Embryonic facial prominence (tissue), 1 donor: ENCODE measurements at regions not wholly inside any gene's neighbourhood (a gene's known extent, or its start where the extent isn't known, plus 50 kb on each side); places are given as distances from the start of the nearest gene placed in this dataset.

Source experiments
- DNase-seq: peaks from one replicate; pipeline ENCODE4 v3.0.0-alpha.2; 2016; ENCODE audit errors: extremely low spot score

DNA sequence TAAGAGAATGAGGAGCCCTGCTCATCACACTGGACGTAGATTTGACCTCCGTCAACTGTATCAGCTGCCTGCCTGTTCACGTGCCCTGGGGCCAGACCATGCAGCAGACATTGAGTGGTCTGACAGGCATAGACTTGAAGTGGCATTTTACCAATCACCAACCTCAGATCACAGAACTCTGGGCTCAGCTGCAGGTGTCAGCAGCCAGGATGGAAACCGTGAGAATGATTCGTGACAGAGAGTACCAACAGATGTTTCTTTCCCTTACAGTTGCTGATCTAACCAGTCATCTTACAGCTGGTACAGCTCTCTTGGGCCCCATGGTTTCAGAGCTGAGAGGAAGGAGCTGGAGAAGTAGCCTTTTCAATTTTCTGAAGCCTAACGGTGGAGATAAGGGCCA is 148.9 kb downstream of the EN1 start:
- no peak for DNase-seq

- no peak for DNase-seq
Observed at GRCh38 chr2:118697781-118698180, 149.7 kb downstream of the EN1 start.

DNA sequence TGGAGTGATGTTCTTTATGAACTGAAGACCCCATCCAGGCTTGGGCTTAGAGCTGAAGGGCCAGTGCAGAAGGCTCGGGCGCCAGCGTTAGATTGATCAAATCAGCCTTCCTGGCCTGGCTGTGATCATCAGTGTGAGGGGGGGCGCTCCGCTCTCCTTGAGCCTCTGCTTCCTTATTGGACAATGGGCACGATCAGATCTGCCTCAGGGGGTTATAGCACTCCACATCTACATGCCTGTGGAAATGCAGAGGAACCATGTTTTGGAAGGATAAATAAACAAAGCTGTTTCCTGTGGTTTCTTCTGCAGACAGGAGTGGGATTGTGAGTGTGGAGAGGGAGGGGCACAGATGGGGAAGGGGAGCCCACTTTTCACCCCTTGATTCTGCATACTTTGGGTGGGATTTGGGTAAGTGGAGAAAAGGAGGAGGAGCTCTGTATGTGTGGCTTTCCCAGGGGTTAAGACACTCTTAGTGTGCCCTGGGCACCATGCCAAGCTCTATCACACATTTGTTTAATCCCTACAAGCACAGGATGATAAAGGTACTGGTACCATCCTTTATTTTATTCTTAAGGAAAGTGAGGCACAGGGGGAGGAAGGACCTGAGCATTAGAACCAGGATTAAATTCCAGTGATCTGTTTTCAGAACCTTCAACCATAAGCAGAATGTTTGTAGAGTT is 150.5 kb downstream of the EN1 start:
- DNase-seq: no peak

DNA sequence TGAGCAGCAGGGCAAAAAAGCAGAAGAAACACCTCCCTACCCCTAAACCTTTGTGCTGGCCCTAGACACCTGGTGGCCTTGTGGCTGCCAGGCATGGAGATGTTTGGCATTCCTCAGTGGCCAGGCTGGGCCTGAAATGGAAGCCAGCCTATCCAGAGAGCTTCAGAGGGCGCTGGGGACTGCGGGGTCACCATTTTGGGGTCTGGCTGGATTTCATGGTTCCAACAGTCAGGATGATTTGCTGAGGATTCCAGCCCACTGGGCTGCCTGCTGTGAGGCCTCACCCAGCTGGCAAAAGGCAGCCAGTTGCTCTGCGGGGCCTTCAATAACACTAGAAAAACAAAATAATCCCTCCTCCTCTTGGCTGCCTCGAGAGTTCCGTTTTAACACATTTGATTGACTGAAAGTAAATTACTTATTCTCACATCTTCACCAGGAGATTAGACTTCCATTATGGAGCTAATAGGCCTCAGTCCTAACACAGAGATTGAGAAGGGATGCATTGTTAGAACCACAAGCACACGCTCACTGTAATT is 154.1 kb downstream of the EN1 start:
- DNase-seq: no peak

GRCh38 chr2:118689874-118690273 is 157.6 kb downstream of the EN1 start:
- DNase-seq: no peak

GRCh38 chr2:118689456-118689855 is 158.0 kb downstream of the EN1 start:
- DNase-seq: no peak

GRCh38 chr2:118689033-118689432 is 158.4 kb downstream of the EN1 start:
- DNase-seq: no peak

- DNase-seq: no peak
Observed at GRCh38 chr2:118687698-118688097, 159.8 kb downstream of the EN1 start.

DNA sequence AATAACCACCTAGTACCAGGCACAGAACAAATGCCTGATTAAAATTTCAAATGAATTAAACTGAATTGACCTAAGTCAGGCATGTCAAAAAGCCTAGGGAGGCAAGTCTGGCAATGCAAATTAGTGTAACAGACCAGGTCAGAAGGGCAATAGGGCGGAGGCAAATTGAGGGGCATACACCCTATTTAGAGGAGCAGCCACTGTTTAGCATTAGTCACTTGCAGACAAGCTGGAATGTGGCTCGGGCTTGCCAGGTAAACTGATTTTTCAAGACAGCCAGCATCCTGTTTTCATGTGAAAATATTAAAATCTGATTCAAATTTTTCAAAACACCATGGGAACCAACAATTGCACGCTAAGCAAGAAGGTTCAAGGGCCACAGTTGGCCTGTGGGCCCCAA is 160.3 kb downstream of the EN1 start:
- no peak for DNase-seq

DNA sequence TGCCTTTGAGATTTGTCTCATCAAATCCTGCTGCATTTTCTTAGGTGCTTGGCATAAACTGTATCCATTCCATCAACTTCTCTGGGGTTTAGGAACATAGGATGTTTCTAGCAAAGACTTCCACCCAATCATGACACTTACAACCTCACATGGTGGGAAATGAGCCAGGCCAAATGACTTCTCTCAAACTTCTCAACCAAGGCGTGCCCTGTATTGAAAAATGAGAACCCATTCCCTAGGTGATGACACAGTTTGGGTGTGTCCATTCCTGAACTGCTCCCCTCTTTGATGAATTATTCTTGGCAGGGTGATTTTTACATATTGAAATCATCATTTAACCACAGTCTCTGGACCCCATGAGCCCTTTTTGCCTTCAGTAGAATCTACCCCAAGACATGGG is 161.1 kb downstream of the EN1 start:
- no peak for DNase-seq

DNA sequence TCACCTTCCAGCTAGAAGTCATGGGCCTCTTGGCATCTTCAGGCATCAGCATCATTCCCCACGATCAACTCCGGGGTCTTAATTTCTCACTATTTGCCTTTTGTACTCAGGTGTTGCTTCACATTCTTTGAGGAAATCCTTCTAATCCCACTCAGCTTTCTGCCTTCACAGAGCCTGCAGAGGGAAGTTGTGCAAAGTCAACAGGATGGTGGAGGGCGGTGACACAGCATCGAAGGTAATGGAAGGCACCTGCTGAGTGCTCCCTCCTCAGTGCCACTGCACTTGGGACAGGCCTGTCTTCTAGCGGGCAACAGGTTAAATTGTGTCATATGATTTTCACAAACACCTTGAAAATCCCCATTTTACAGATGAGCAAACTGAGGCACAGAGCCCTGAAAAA is 164.0 kb downstream of the EN1 start:
- DNase-seq: no peak

- no peak for DNase-seq
Observed at GRCh38 chr2:118678985-118679384, 168.5 kb downstream of the EN1 start.

DNA sequence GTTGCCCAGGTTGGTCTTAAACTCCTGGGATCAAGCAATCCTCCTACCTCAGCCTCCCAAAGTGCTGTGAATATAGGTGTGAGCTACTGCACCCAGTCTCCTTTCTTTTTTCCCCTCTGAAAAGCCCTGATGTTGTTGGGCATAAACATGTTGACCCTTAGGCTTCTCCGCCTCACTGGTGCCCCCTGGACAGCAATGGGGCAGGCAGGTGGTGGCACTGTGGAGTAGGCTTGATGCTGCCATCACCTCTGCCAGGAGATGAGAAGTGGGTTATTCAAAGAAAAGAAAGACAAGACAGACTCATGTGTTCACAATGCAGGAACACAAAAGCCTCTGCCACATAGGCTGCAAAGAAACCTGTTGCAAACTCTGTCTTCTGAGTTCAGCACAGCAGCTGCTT is 169.9 kb downstream of the EN1 start:
- DNase-seq: no peak

DNA sequence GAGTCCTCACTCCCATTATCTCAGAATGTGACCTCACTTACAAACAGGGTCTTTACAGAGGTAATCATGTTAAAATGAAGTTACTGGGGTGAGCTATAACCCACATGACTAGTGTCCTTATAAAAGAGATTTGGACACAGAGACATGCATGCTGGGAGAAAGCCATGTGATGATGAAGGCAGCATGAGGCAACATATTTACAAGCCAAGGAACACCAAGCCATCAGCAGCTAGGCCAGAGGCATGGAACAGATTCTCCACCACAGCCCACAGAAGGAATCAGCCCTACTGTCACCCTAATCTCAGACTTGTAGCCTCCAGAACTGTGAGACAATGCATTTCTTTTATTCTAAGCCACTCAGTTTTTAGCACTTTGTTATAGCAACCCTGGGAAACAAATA is 171.9 kb downstream of the EN1 start:
- no peak for DNase-seq

DNA sequence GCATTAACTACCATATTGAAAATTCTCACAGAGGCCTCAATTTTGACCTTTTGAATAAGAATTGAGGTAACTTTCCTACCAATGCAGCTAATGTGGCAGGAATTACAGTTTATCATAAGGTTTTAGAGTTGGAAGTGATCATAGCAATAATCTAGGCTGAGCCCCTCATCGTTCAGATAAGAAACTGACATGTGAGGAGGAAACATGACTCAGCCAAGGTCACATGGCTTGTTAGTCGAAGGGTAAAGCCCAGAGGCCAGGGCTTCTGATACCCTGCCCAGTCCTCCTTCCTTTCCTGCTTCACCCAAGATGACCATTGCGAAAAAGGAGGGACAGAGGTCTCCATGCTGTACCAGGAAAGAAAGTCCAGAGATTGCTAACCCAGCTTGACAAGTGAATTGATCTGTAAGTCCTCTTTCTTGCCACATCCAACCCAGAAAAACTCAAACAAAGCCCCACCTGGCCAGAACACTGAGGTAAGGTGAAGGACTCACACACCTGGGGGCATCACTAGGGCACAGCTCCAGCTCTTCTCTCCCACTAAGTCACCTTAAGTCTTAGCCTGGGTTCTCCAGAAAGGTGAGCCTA is 174.8 kb downstream of the EN1 start:
- DNase-seq: no peak

DNA sequence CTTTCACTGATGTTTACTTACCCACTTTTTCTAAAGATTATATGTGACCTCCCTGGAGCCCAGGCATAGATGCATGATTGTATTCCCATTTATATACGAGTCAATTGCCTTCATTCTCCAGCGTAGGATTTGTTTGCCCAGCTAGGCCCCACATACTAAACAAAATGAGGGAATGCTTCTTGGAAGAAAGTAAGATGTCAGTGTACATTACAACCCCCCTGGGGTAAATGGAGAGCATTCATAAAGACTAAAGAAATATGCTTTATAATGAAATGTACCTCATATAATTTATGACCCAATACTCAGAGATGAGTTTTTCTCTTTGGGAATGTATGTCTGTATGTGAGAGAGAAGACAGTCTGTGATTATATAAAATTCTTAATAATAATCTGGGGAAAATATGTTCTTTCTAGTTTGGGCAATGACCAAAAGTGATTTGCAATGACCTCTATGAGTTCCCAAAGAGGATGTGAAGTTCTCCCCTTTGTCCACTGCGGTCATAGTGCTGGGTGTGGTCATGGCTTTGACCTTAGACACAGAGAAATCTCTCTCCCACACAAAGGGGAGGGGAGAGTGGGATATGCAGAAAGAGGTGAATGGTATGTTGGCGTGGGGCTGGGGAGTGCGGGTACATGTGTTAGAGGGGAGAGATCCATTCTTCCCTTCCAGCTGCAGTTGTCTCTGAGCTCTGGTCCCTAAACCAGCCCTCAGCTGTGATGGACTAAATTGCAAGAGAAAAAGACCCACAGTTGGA is 175.6 kb downstream of the EN1 start:
- DNase-seq: no peak

DNA sequence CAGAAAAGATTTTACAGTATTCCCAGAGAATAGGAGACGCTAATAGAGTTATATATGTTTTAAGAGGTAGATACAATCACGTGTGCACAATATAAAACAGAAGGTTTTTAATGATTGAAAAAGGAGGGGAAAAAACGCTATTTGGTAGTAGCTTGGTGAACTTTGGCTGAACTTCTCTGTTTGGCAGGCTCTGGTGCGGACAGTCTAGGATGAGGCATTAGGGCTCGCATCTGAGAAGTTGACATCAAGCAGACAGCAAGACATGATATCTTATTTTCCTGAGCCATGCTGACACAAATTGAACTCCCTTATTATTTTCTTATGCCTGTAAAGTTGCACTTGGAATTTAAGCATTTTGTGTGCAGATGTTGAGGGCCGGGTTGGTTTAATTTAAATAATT is 176.6 kb downstream of the EN1 start:
- no peak for DNase-seq

GRCh38 chr2:118670276-118670675 is 177.2 kb downstream of the EN1 start:
- DNase-seq: no peak

DNA sequence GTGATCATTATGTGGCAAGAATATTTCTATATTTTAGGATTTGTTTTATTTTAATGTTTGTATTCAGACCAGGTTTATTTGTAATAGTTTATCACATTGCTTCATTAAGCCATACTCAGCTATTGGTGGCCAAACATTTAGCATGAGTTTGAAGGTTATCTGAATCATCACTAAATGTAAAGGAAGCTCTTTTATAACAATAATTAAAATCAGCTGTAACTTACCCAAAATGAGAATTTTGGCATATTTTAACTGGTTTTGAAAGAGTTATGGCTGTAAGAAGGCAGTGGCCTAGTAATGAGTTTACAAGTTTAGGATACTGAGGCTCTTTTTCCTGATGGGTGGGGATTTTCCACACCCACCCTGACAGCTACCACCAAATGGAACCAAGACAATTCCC is 177.8 kb downstream of the EN1 start:
- DNase-seq: no peak

DNA sequence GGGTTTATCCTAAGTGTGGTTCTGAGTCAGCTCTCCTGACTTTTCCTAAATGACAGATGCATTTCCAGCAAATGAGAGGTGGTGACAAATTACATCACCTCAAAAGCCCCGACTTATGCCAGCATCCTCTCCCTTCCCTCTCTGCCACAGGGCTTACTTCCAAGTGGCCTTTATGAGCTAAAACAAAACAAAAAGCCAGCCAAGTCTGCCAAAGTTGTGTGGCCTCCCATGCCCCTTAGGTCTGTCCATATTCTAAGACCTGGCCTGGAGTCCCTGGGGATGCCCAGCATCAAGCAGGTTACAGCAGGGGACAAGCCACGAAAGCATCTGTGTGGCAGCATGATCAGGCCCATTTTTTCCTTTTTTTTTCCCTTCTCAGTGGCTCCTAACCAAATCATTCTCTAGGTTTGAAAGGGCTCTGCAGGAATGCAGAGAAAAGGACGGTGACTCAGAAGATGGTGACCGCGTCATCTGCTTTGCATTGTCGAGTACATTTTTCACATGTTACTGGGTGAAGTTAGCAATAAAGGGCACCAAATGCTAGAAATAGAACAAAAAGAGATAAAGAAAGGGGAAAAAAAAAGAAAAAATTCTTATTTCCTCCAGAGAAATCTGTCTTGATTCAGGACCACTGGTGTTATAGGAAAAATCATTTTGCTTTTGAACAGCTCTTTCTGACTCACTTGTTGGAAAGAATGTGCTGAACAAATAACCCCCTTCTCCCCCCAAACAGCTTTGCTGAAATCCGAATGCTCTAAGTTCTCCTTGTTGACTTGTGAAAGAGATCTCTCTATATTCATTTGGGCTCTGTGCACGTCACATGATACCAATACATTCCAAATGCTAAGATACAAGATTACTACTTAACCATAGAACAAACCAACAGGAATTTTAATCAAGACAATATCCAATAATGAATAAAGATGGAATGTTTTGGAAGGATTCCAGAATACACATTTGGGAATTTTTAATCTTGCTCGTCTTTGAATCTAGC is 178.7 kb downstream of the EN1 start:
- peak; percentile 49 for DNase-seq

DNA sequence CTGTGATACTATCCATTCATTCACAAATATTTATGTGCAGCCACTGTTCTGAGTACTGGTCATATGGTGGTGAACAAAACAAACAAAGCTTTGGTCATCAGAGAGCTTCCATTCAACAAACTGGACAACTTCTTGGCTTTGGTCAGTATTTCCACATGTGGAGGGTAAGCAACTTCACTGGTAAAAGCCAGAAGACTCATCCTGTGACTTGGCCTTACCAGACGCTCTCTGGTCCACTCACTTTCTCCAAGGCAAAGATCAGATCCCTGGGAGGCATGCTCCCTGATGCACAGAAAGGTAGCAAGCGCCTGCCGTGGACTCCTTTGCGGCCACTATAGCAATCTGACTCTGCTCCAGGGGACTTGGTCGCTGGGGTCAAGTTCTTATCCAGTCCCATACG is 179.5 kb downstream of the EN1 start:
- no peak for DNase-seq

- DNase-seq: no peak
Observed at GRCh38 chr2:118667348-118667747, 180.1 kb downstream of the EN1 start.
